ENCODE measurements at regions not wholly inside any gene's neighbourhood (a gene's known extent, or its start where the extent isn't known, plus 50 kb on each side); places are given as distances from the start of the nearest gene placed in this dataset.

GRCh38 chr15:29888646-29889045 lies 66.4 kb upstream of the TJP1 start:
- no peaks in the 10 kb centered on the region for H3K36me3 ChIP-seq (replicated peaks)
- DNase-seq: peak; percentile 88
- TF ChIP-seq, protein P1, sequence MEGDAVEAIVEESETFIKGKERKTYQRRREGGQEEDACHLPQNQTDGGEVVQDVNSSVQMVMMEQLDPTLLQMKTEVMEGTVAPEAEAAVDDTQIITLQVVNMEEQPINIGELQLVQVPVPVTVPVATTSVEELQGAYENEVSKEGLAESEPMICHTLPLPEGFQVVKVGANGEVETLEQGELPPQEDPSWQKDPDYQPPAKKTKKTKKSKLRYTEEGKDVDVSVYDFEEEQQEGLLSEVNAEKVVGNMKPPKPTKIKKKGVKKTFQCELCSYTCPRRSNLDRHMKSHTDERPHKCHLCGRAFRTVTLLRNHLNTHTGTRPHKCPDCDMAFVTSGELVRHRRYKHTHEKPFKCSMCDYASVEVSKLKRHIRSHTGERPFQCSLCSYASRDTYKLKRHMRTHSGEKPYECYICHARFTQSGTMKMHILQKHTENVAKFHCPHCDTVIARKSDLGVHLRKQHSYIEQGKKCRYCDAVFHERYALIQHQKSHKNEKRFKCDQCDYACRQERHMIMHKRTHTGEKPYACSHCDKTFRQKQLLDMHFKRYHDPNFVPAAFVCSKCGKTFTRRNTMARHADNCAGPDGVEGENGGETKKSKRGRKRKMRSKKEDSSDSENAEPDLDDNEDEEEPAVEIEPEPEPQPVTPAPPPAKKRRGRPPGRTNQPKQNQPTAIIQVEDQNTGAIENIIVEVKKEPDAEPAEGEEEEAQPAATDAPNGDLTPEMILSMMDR (IDR thresholded peaks at IDR 0.05; ENCODE audit: low read depth, low read length, missing control alignments): no peak
- in situ Hi-C loops (cut with HindIII; ENCODE audit: low pct_ligation_motif_present, low sequenced_read_pairs): no loop called here
- no peak overlapping the region for H3K4me3 ChIP-seq (ENCODE audit: low read depth, low read length)
- H3K27ac ChIP-seq: peak overlapping the region; percentile 64
- no peaks in the 10 kb centered on the region for H3K27me3 ChIP-seq (replicated peaks)

DNA sequence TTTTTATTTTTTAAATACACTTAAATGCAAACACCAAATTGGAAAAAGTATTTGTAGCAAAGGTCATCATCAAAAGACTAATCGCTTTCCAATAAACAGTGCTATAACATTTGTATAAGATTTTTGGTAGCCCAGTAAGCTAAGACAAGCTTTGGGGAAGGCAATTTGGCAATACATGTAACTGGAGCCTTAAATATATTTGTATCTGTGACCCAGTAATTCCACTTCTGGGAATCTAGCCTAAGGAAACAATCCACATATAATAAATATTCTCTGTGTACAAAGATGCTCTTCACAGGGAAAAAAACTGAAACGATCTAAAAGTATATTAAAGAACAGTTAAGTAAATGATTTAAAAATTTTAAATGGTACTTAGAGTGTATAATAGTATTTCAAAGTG lies 65.5 kb upstream of the TJP1 start:
- Histone ChIP-seq H3K27ac (no peak overlapping the region), H3K4me3 (ENCODE audit: low read depth, low read length) (no peak overlapping the region), H3K36me3 (replicated peaks) (no peaks in the 10 kb centered on the region), H3K27me3 (replicated peaks) (no peaks in the 10 kb centered on the region)
- in situ Hi-C loops (cut with HindIII; ENCODE audit: low pct_ligation_motif_present, low sequenced_read_pairs): no loop called here
- TF ChIP-seq, protein P1 (IDR thresholded peaks at IDR 0.05; ENCODE audit: low read depth, low read length, missing control alignments): no peak
- no peak for DNase-seq

DNA sequence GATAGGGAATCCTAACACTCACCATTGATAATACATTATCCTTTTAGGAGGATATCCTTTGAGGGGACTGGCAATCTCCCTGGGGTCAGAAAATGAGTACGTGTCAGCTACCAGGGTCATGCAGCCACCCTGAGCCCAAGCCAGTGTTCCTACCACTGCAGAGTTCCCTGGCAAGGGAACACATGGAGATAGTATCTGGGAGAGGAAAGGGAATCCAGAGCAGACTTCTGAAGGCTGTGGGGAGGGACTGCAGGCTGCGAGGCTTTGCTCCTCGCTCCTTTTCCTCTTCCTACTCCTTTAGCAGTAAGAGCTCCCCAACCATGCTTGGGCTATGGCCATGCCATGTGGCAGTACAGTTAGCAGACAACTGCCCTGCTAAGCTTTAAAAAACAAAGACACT lies 62.9 kb upstream of the TJP1 start:
- no peak for DNase-seq
- Histone ChIP-seq H3K36me3 (replicated peaks) (no peaks in the 10 kb centered on the region), H3K27me3 (replicated peaks) (no peaks in the 10 kb centered on the region), H3K27ac (no peak overlapping the region), H3K4me3 (ENCODE audit: low read depth, low read length) (no peak overlapping the region)
- TF ChIP-seq, protein P1 (IDR thresholded peaks at IDR 0.05; ENCODE audit: low read depth, low read length, missing control alignments): no peak
- in situ Hi-C loops (cut with HindIII; ENCODE audit: low pct_ligation_motif_present, low sequenced_read_pairs): no loop called here

GRCh38 chr15:29883126-29883525 lies 60.9 kb upstream of the TJP1 start:
- no peaks in the 10 kb centered on the region for H3K36me3 ChIP-seq (replicated peaks)
- H3K27ac ChIP-seq: no peak overlapping the region
- H3K4me3 ChIP-seq (ENCODE audit: low read depth, low read length): no peak overlapping the region
- in situ Hi-C loops (cut with HindIII; ENCODE audit: low pct_ligation_motif_present, low sequenced_read_pairs): no loop called here
- DNase-seq: peak; percentile 25
- no peaks in the 10 kb centered on the region for H3K27me3 ChIP-seq (replicated peaks)
- TF ChIP-seq, protein P1 (IDR thresholded peaks at IDR 0.05; ENCODE audit: low read depth, low read length, missing control alignments): no peak

DNA sequence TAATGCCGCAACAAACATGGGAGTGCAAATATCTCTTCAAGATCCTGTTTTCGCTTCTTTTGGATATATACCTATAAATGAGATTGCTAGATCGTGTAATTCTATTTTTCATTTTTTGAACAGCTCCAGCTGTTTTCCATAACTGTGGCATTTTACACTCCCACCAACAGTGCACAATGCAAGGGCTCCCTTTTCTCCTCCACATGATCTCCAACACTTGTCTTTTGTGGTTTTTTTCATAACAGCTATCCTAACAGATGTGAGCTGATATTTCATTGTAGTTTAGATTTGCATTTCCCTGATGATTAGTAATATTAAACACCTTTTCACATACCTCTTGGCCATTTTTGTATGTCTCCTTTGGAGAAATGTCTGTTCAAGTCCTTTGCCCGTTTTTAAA lies 58.6 kb upstream of the TJP1 start:
- Histone ChIP-seq H3K27ac (no peak overlapping the region), H3K4me3 (ENCODE audit: low read depth, low read length) (no peak overlapping the region), H3K27me3 (replicated peaks) (no peaks in the 10 kb centered on the region), H3K36me3 (replicated peaks) (no peaks in the 10 kb centered on the region)
- in situ Hi-C loops (cut with HindIII; ENCODE audit: low pct_ligation_motif_present, low sequenced_read_pairs): no loop called here
- TF ChIP-seq, protein P1 (IDR thresholded peaks at IDR 0.05; ENCODE audit: low read depth, low read length, missing control alignments): no peak
- no peak for DNase-seq

DNA sequence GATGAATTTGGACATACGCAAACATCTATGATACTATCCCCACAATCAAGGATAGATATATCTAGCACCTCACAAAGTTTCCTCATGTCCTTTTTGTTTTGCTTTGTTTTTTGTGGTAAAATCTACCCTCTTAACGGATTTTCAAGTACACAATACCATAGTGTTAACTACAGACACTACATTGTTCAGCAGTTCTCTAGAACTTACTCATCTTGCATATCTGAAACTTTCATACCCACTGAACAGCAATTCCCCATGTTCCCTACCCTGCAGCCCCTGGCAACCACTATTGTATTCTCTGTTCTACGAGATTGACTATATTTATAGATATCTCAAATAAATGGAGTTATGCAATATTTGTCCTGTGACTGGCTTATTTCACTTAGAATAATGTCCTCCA lies 58.1 kb upstream of the TJP1 start:
- no peak for DNase-seq
- H3K27ac ChIP-seq: no peak overlapping the region

More for the DNA sequence above, 58.1 kb upstream of the TJP1 start:
- in situ Hi-C loops (cut with HindIII; ENCODE audit: low pct_ligation_motif_present, low sequenced_read_pairs): no loop called here
- TF ChIP-seq, protein P1 (IDR thresholded peaks at IDR 0.05; ENCODE audit: low read depth, low read length, missing control alignments): no peak
- Histone ChIP-seq H3K36me3 (replicated peaks) (no peaks in the 10 kb centered on the region), H3K4me3 (ENCODE audit: low read depth, low read length) (no peak overlapping the region), H3K27me3 (replicated peaks) (no peaks in the 10 kb centered on the region)
